Suprapubic skin (tissue), 4 donors: ENCODE measurements at regions not wholly inside any gene's neighbourhood (a gene's known extent, or its start where the extent isn't known, plus 50 kb on each side); places are given as distances from the start of the nearest gene placed in this dataset.

Experiments used
- DNase-seq, 2 donors: peaks; one replicate each; pipeline ENCODE4 v3.0.0-alpha.2; 2019; ENCODE audit warnings: low spot score in 2 of 2
- H3K27ac ChIP-seq: fragments of 200-600 bp; sonication (generic); one replicate; pipeline ENCODE4 v1.5.1; 2019
- H3K27me3 ChIP-seq: fragments of 200-600 bp; sonication (generic); one replicate; pipeline ENCODE4 v1.5.1; 2019
- H3K36me3 ChIP-seq: fragments of 200-600 bp; sonication (generic); one replicate; pipeline ENCODE4 v1.5.1; 2019
- H3K4me1 ChIP-seq: fragments of 200-600 bp; sonication (generic); one replicate; pipeline ENCODE4 v1.5.1; 2019
- H3K4me3 ChIP-seq: fragments of 200-600 bp; sonication (generic); one replicate; pipeline ENCODE4 v1.5.1; 2019; ENCODE audit warnings: mild to moderate bottlenecking
- H3K9me3 ChIP-seq: fragments of 200-600 bp; sonication (generic); one replicate; pipeline ENCODE4 v1.5.1; 2019
- EP300 ChIP-seq: sonication (generic); formaldehyde crosslinking; IDR thresholded peaks from one replicate; pipeline ENCODE4 v1.6.1; 2017; ENCODE audit warnings: antibody characterized with exemption
- POLR2A ChIP-seq, 2 donors: fragments of 450-650 bp; IDR thresholded peaks; one replicate each; pipeline ENCODE4 v1.6.1; 2017; ENCODE audit warnings: antibody characterized with exemption in 2 of 2, mild to moderate bottlenecking in 2 of 2, moderate library complexity in 2 of 2
- POLR2AphosphoS5 ChIP-seq, 3 donors: sonication (generic); formaldehyde crosslinking; IDR thresholded peaks; one replicate each; pipeline ENCODE4 v1.6.1; 2017; ENCODE audit warnings: antibody characterized with exemption in 3 of 3
- WGBS: methylation state at CpG from one replicate; pipeline ENCODE4 v1.1.5; 2018; 5-methylcytosine and 5-hydroxymethylcytosine counted together
- TF ChIP-seq, protein P1 (sequence below), 2 donors: fragments of 200-600 bp in 1 of 2; fragments of 450-650 bp in 1 of 2; sonication (generic) in 1 of 2; IDR thresholded peaks; one replicate each; pipeline ENCODE4 v1.5.1; 2016 to 2019; ENCODE audit warnings: antibody characterized with exemption in 2 of 2, mild to moderate bottlenecking in 1 of 2, moderate library complexity in 1 of 2

DNA sequence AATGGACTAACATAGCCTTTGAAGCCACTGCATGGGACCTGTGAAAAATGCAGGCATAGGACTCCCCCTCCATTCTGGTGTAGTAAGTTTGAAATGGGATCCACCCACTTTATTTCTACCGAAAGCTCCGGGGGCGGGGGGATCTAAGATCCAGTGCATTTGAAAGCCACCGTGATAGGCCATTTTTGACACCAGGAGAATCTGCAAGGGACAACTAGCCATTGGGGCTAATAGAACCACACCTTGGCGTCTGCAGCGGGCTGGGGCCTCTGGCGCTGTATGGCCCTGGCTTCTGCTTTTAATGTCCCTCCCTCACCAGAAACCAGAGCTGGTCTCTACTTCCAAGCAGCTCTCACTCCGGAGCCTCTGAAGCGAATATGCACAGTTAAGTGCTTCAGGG lies 60.1 kb upstream of the GPR26 start:
- TF ChIP-seq, protein P1, sequence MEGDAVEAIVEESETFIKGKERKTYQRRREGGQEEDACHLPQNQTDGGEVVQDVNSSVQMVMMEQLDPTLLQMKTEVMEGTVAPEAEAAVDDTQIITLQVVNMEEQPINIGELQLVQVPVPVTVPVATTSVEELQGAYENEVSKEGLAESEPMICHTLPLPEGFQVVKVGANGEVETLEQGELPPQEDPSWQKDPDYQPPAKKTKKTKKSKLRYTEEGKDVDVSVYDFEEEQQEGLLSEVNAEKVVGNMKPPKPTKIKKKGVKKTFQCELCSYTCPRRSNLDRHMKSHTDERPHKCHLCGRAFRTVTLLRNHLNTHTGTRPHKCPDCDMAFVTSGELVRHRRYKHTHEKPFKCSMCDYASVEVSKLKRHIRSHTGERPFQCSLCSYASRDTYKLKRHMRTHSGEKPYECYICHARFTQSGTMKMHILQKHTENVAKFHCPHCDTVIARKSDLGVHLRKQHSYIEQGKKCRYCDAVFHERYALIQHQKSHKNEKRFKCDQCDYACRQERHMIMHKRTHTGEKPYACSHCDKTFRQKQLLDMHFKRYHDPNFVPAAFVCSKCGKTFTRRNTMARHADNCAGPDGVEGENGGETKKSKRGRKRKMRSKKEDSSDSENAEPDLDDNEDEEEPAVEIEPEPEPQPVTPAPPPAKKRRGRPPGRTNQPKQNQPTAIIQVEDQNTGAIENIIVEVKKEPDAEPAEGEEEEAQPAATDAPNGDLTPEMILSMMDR (IDR thresholded peaks at IDR 0.05): no peak
- TF ChIP-seq POLR2AphosphoS5 (IDR thresholded peaks at IDR 0.05): no peak
- no peak for TF ChIP-seq EP300
- TF ChIP-seq POLR2A (IDR thresholded peaks at IDR 0.05): no peak
- no peak for DNase-seq
- Histone ChIP-seq H3K9me3 (no peaks in the 10 kb centered on the region), H3K4me1 (no peaks in the 10 kb centered on the region), H3K4me3 (no peak overlapping the region), H3K27me3 (peaks cover 64% of the 10 kb centered on the region), H3K36me3 (no peaks in the 10 kb centered on the region), H3K27ac (no peak overlapping the region)
- WGBS: 83% methylated on average over 7 of the region's 9 CpGs

GRCh38 chr10:123606955-123607354 lies 59.2 kb upstream of the GPR26 start:
- TF ChIP-seq POLR2AphosphoS5 (IDR thresholded peaks at IDR 0.05): no peak
- no peak for TF ChIP-seq EP300
- TF ChIP-seq, protein P1 (IDR thresholded peaks at IDR 0.05): no peak
- no peak for TF ChIP-seq POLR2A (IDR thresholded peaks at IDR 0.05)
- no peak overlapping the region for H3K27ac ChIP-seq
- DNase-seq: no peak
- no peaks in the 10 kb centered on the region for H3K9me3 ChIP-seq
- H3K4me3 ChIP-seq: no peak overlapping the region
- H3K4me1 ChIP-seq: no peaks in the 10 kb centered on the region
- H3K36me3 ChIP-seq: no peaks in the 10 kb centered on the region
- H3K27me3 ChIP-seq: peaks cover 67% of the 10 kb centered on the region
- 36% methylated on average over 3 of the region's 3 CpGs for WGBS

DNA sequence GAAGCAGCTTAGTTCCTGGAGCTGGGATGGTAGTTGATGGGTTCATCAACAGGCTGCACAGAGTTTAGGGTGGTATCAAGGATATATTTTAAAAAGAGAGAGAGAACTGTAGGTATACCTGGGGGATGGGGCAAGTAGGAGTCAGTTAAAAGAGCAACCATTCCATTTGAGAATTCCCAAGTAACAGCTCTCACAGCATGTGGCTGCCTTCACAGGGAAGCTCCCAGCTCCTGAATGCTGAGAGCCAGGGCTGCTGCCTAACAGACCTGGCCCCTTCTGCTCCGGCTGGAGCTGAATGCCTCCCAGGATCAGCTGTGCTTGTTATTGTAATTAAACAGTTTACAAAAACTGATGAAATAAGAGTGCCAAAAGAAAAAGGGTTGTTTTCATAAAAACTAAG lies 58.8 kb upstream of the GPR26 start:
- TF ChIP-seq POLR2AphosphoS5 (IDR thresholded peaks at IDR 0.05) (no peak), EP300 (no peak), POLR2A (IDR thresholded peaks at IDR 0.05) (no peak)
- TF ChIP-seq, protein P1 (IDR thresholded peaks at IDR 0.05): no peak
- WGBS: 7% methylated on average over 1 of the region's 1 CpG
- Histone ChIP-seq H3K9me3 (no peaks in the 10 kb centered on the region), H3K4me1 (no peaks in the 10 kb centered on the region), H3K27me3 (peaks cover 63% of the 10 kb centered on the region), H3K36me3 (no peaks in the 10 kb centered on the region), H3K4me3 (no peak overlapping the region), H3K27ac (no peak overlapping the region)
- no peak for DNase-seq

DNA sequence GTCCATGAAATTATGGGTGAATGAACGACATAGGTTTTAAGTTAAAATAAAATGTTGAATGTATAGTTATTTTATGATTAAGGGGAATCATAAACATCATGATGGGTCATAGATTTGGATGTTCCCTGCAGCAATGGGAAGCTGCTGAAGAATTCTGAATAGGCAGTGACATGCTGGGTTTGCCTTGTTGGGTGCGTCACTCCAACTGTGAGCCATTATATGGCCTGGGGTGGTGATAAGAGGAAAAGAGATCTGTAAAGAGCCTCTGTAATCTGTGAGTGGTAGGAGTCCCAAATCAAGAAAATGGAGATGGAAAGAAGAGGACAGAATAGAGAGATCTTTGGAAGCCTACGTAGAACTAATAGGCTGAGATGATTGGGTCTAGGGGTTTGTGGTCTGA lies 58.1 kb upstream of the GPR26 start:
- Histone ChIP-seq H3K9me3 (no peaks in the 10 kb centered on the region), H3K36me3 (no peaks in the 10 kb centered on the region), H3K27ac (no peak overlapping the region), H3K27me3 (peaks cover 56% of the 10 kb centered on the region), H3K4me3 (no peak overlapping the region), H3K4me1 (no peaks in the 10 kb centered on the region)
- DNase-seq: no peak
- TF ChIP-seq EP300 (no peak), POLR2A (IDR thresholded peaks at IDR 0.05) (no peak), POLR2AphosphoS5 (IDR thresholded peaks at IDR 0.05) (no peak)
- TF ChIP-seq, protein P1 (IDR thresholded peaks at IDR 0.05): no peak
- 24% methylated on average over 3 of the region's 3 CpGs for WGBS

GRCh38 chr10:123611243-123611642 lies 54.9 kb upstream of the GPR26 start:
- Histone ChIP-seq H3K36me3 (no peaks in the 10 kb centered on the region), H3K4me1 (no peaks in the 10 kb centered on the region), H3K9me3 (no peaks in the 10 kb centered on the region), H3K27me3 (peaks cover 33% of the 10 kb centered on the region), H3K4me3 (no peak overlapping the region), H3K27ac (no peak overlapping the region)
- no peak for DNase-seq
- TF ChIP-seq, protein P1 (IDR thresholded peaks at IDR 0.05): no peak
- TF ChIP-seq EP300 (no peak), POLR2A (IDR thresholded peaks at IDR 0.05) (no peak), POLR2AphosphoS5 (IDR thresholded peaks at IDR 0.05) (no peak)
- 75% methylated on average over 3 of the region's 3 CpGs for WGBS
